H9 (cell line): ENCODE measurements at regions not wholly inside any gene's neighbourhood (a gene's known extent, or its start where the extent isn't known, plus 50 kb on each side); places are given as distances from the start of the nearest gene placed in this dataset.

ENCODE experiments used
- DNase-seq: peaks from one replicate; pipeline ENCODE4 v3.0.0-alpha.2; 2017
- H2AFZ ChIP-seq: one replicate; pipeline ENCODE4 v1.6.1; 2013; ENCODE audit warnings: mild to moderate bottlenecking, low read length, control low read depth, moderate library complexity
- H2AK5ac ChIP-seq: 2 replicates; pipeline ENCODE4 v1.6.1; 2013; ENCODE audit warnings: low read length, control low read depth, mixed read lengths; ENCODE audit not compliant: insufficient read length
- H2BK120ac ChIP-seq: one replicate; pipeline ENCODE4 v1.6.1; 2013; ENCODE audit warnings: low read depth, mild to moderate bottlenecking, low read length, control low read depth, inconsistent platforms; ENCODE audit not compliant: poor library complexity, severe bottlenecking
- H2BK12ac ChIP-seq: 2 replicates; pipeline ENCODE4 v1.6.1; 2013; ENCODE audit warnings: low read length, control low read depth, mixed read lengths, low read depth; ENCODE audit not compliant: insufficient read length
- H2BK15ac ChIP-seq: 2 replicates; pipeline ENCODE4 v1.6.1; 2013; ENCODE audit warnings: low read depth, low read length, control low read depth
- H2BK20ac ChIP-seq: one replicate; pipeline ENCODE4 v1.6.1; 2013; ENCODE audit warnings: low read depth, mild to moderate bottlenecking, low read length, control low read depth, inconsistent platforms; ENCODE audit not compliant: poor library complexity, severe bottlenecking
- H2BK5ac ChIP-seq: 2 replicates; pipeline ENCODE4 v1.6.1; 2013; ENCODE audit warnings: low read length, control low read depth, mixed read lengths; ENCODE audit not compliant: insufficient read length
- H3K14ac ChIP-seq: 2 replicates; pipeline ENCODE4 v1.6.1; 2013; ENCODE audit warnings: low read length, control low read depth; ENCODE audit not compliant: insufficient read depth
- H3K18ac ChIP-seq: 2 replicates; pipeline ENCODE4 v1.6.1; 2013; ENCODE audit warnings: low read depth, mild to moderate bottlenecking, mixed read lengths, low read length, control low read depth; ENCODE audit not compliant: insufficient read length
- H3K23ac ChIP-seq: 2 replicates; pipeline ENCODE4 v1.6.1; 2013; ENCODE audit warnings: low read length, control low read depth, mixed read lengths, low read depth; ENCODE audit not compliant: insufficient read length
- H3K23me2 ChIP-seq: 2 replicates; pipeline ENCODE4 v1.6.1; 2013; ENCODE audit warnings: low read depth, mild to moderate bottlenecking, mixed read lengths, low read length, control low read depth; ENCODE audit not compliant: insufficient read length, poor library complexity, severe bottlenecking
- H3K27ac ChIP-seq: 2 replicates; pipeline ENCODE4 v1.5.1; 2013; ENCODE audit warnings: low read length, control low read depth, mixed read lengths, low read depth; ENCODE audit not compliant: insufficient read length
- H3K27me3 ChIP-seq: 2 replicates; pipeline ENCODE4 v1.6.1; 2013; ENCODE audit warnings: low read length, control low read depth, inconsistent platforms; ENCODE audit not compliant: insufficient read depth
- H3K4ac ChIP-seq: 2 replicates; pipeline ENCODE4 v1.6.1; 2013; ENCODE audit warnings: low read depth, mild to moderate bottlenecking, control low read depth, inconsistent platforms, low read length, moderate library complexity
- H3K4me1 ChIP-seq: 2 replicates; pipeline ENCODE4 v1.6.1; 2013; ENCODE audit warnings: low read length, control low read depth, inconsistent platforms; ENCODE audit not compliant: insufficient read depth
- H3K4me2 ChIP-seq: 2 replicates; pipeline ENCODE4 v1.6.1; 2013; ENCODE audit warnings: low read length, control low read depth, mixed read lengths; ENCODE audit not compliant: insufficient read length, insufficient read depth
- H3K56ac ChIP-seq: 2 replicates; pipeline ENCODE4 v1.6.1; 2013; ENCODE audit warnings: low read depth, mild to moderate bottlenecking, mixed read lengths, low read length, control low read depth; ENCODE audit not compliant: insufficient read length
- H3K79me1 ChIP-seq: 2 replicates; pipeline ENCODE4 v1.6.1; 2013; ENCODE audit warnings: low read depth, mild to moderate bottlenecking, moderate library complexity, low read length, control low read depth, inconsistent platforms; ENCODE audit not compliant: insufficient read depth, poor library complexity, severe bottlenecking
- H3K79me2 ChIP-seq: 2 replicates; pipeline ENCODE4 v1.6.1; 2013; ENCODE audit warnings: low read length, control low read depth, inconsistent platforms; ENCODE audit not compliant: insufficient read depth
- H3K9ac ChIP-seq: 2 replicates; pipeline ENCODE4 v1.6.1; 2013; ENCODE audit warnings: low read length, control low read depth, mixed read lengths; ENCODE audit not compliant: insufficient read length; ENCODE audit errors: extremely low read depth
- H3K9me3 ChIP-seq: one replicate; pipeline ENCODE4 v1.6.1; 2013; ENCODE audit warnings: low read depth, low read length, inconsistent platforms; ENCODE audit not compliant: control insufficient read depth
- H3T11ph ChIP-seq: one replicate; pipeline ENCODE4 v1.6.1; 2013; ENCODE audit warnings: mild to moderate bottlenecking, low read length, control low read depth, inconsistent platforms
- H4K20me1 ChIP-seq: one replicate; pipeline ENCODE4 v1.6.1; 2013; ENCODE audit not compliant: control insufficient read depth, insufficient read length, insufficient read depth
- H4K5ac ChIP-seq: 2 replicates; pipeline ENCODE4 v1.6.1; 2013; ENCODE audit warnings: low read depth, mild to moderate bottlenecking, mixed read lengths, low read length, control low read depth; ENCODE audit not compliant: insufficient read length
- H4K8ac ChIP-seq: replicated peaks from 2 replicates; pipeline ENCODE4 v1.6.1; 2013; ENCODE audit warnings: low read length, control low read depth, mixed read lengths, low read depth; ENCODE audit not compliant: insufficient read length
- H4K91ac ChIP-seq: 2 replicates; pipeline ENCODE4 v1.6.1; 2013; ENCODE audit warnings: low read depth, mild to moderate bottlenecking, moderate library complexity, mixed read lengths, low read length, control low read depth; ENCODE audit not compliant: insufficient read length
- H3K27ac Mint-ChIP-seq, 3 experiments: 2 replicates in 2 of 3; 3 replicates in 1 of 3; pipeline ENCODE4 v1.8.0; 2020 to 2021; ENCODE audit warnings: mixed read lengths in 3 of 3, mild to moderate bottlenecking in 1 of 3, moderate library complexity in 1 of 3
- H3K27me3 Mint-ChIP-seq: 2 replicates; pipeline ENCODE4 v1.8.0; 2021; ENCODE audit warnings: low read depth, mild to moderate bottlenecking, moderate library complexity, mixed read lengths
- H3K36me3 Mint-ChIP-seq, 3 experiments: 2 replicates in 2 of 3; 3 replicates in 1 of 3; pipeline ENCODE4 v1.8.0; 2020 to 2021; ENCODE audit warnings: low read depth in 3 of 3, mixed read lengths in 3 of 3; ENCODE audit not compliant: insufficient read depth in 1 of 3
- H3K4me1 Mint-ChIP-seq, 2 experiments: 2 replicates each; pipeline ENCODE4 v1.8.0; 2020; ENCODE audit warnings: mixed read lengths in 2 of 2
- H3K4me3 Mint-ChIP-seq, 2 experiments: 2 replicates in 1 of 2; 3 replicates in 1 of 2; pipeline ENCODE4 v1.8.0; 2020 to 2021; ENCODE audit warnings: mild to moderate bottlenecking in 2 of 2, mixed read lengths in 2 of 2, moderate library complexity in 1 of 2
- H3K9me3 Mint-ChIP-seq, 2 experiments: 2 replicates in 1 of 2; 3 replicates in 1 of 2; pipeline ENCODE4 v1.8.0; 2020; ENCODE audit warnings: mild to moderate bottlenecking in 2 of 2, mixed read lengths in 2 of 2, moderate library complexity in 1 of 2
- CTCF ChIP-seq: fragments of 200-600 bp; sonication (generic); conservative IDR thresholded peaks from 3 replicates; pipeline ENCODE4 v1.8.0; 2021; ENCODE audit warnings: antibody characterized with exemption, mild to moderate bottlenecking
- WGBS: extraction: QIAGEN DNeasy Blood & Tissue Kit; methylation state at CpG from one replicate; pipeline ENCODE4 v1.1.7; 2013; ENCODE audit warnings: missing lambda C conversion rate, low lambda C conversion rate, mixed read lengths; ENCODE audit not compliant: insufficient read length; ENCODE audit errors: extremely low coverage; 5-methylcytosine and 5-hydroxymethylcytosine counted together

- H3K4me1 Mint-ChIP-seq = peaks cover 0 to 5% of the 10 kb centered on the region in 2 experiments; a peak in 2 of 4 replicates
- Histone ChIP-seq H2BK20ac (no peak overlapping the region), H3K27me3 (no peaks in the 10 kb centered on the region), H2BK5ac (no peak overlapping the region), H3K9ac (no peak overlapping the region), H3K4ac (no peak overlapping the region), H3K4me2 (no peak overlapping the region), H2BK12ac (no peak overlapping the region), H2BK15ac (no peak overlapping the region), H3K4me1 (no peaks in the 10 kb centered on the region), H3K79me2 (no peaks in the 10 kb centered on the region), H3K14ac (no peak overlapping the region), H3K79me1 (no peaks in the 10 kb centered on the region), H4K20me1 (no peaks in the 10 kb centered on the region), H2AFZ (no peak overlapping the region), H3K18ac (no peak overlapping the region), H3K9me3 (no peaks in the 10 kb centered on the region), H2AK5ac (no peak overlapping the region), H4K8ac (no peak overlapping the region), H4K5ac (no peak overlapping the region), H4K91ac (no peak overlapping the region), H2BK120ac (peak overlapping the region; percentile 19), H3K27ac (no peak overlapping the region), H3K23me2 (no peaks in the 10 kb centered on the region), H3K56ac (no peak overlapping the region), H3K23ac (no peak overlapping the region), H3T11ph (no peak overlapping the region)
- no CpG with 5 or more reads among the region's 1 CpG for WGBS
- no peak for TF ChIP-seq CTCF
- no peak for DNase-seq
- no peak overlapping the region for H3K4me3 Mint-ChIP-seq
- peaks cover 2 to 7% of the 10 kb centered on the region in 2 experiments; a peak in 3 of 5 replicates for H3K9me3 Mint-ChIP-seq
- H3K27ac Mint-ChIP-seq = peak overlapping the region in 1 of 3 experiments; percentile 8; a peak in 1 of 7 replicates
- H3K36me3 Mint-ChIP-seq = peaks cover 0 to 1% (median 0%) of the 10 kb centered on the region in 3 experiments; a peak in 1 of 7 replicates
- peaks cover 7% of the 10 kb centered on the region for H3K27me3 Mint-ChIP-seq
Observed at GRCh38 chr11:112369374-112369773, 108.7 kb upstream of the PLET1 start.
